ENCODE measurements at regions not wholly inside any gene's neighbourhood (a gene's known extent, or its start where the extent isn't known, plus 50 kb on each side); places are given as distances from the start of the nearest gene placed in this dataset.

- H3K4me1 ChIP-seq (ENCODE audit: insufficient read depth, low read length), result no peaks in the 10 kb centered on the region
Measured at GRCh38 chr2:209240204-209240603, 183.6 kb upstream of the MAP2 start.

GRCh38 chr2:209253544-209253943, 170.3 kb upstream of the MAP2 start:
- no peak overlapping the region for H3K9ac ChIP-seq (ENCODE audit: low read length)
- DNase-seq, result no peak
- H3F3A ChIP-seq (ENCODE audit: low read length, unreplicated experiment), result no peaks in the 10 kb centered on the region
- H3K4me3 ChIP-seq (ENCODE audit: low read length), result no peak overlapping the region
- TF ChIP-seq EZH2phosphoT487 (IDR thresholded peaks at IDR 0.05; ENCODE audit: borderline replicate concordance, low read length), result no peak
- H3K9me2 ChIP-seq (replicated peaks; ENCODE audit: low read length), result no peaks in the 10 kb centered on the region
- intact Hi-C loops (cut with micrococcal nuclease), result no loop called here
- no peaks in the 10 kb centered on the region; the same call in 1 of the 2 replicates for H3K27me3 ChIP-seq (ENCODE audit: low read length)
- no TSS peak for BruUV-seq (replicated peaks)
- no peaks in the 10 kb centered on the region for H3K9me3 ChIP-seq (ENCODE audit: low read length)
- CTCF ChIA-PET, result no interaction called here
- no peaks in the 10 kb centered on the region for H3K36me3 ChIP-seq (ENCODE audit: low read depth, low read length)
- H3K27ac ChIP-seq (ENCODE audit: low read length), result no peak overlapping the region
- ATAC-seq, result no peak
- no peaks in the 10 kb centered on the region for H4K20me1 ChIP-seq (ENCODE audit: low read length)
- no peaks in the 10 kb centered on the region for H3K4me1 ChIP-seq (ENCODE audit: insufficient read depth, low read length)
- H3K4me2 ChIP-seq (ENCODE audit: low read length), result no peak overlapping the region
- H2AFZ ChIP-seq (ENCODE audit: low read length), result no peak overlapping the region
- POLR2A ChIA-PET (ENCODE audit: unreplicated experiment), result no interaction called here
- H3K79me2 ChIP-seq (ENCODE audit: low read length), result no peaks in the 10 kb centered on the region

More at GRCh38 chr2:209240204-209240603, 183.6 kb upstream of the MAP2 start:
- no peak overlapping the region for H3K27ac ChIP-seq (ENCODE audit: low read length)
- no peak overlapping the region for H3K9ac ChIP-seq (ENCODE audit: low read length)
- H3K4me3 ChIP-seq (ENCODE audit: low read length), result no peak overlapping the region
- CTCF ChIA-PET, result no interaction called here
- no peak overlapping the region for H2AFZ ChIP-seq (ENCODE audit: low read length)
- no peak for TF ChIP-seq CTCF (conservative IDR thresholded peaks at IDR 0.05; ENCODE audit: low read depth, low read length)
- no peak for TF ChIP-seq EZH2phosphoT487 (IDR thresholded peaks at IDR 0.05; ENCODE audit: borderline replicate concordance, low read length)
- TF ChIP-seq EZH2 (IDR thresholded peaks at IDR 0.05; ENCODE audit: low read length, unreplicated experiment), result no peak
- no peaks in the 10 kb centered on the region for H3F3A ChIP-seq (ENCODE audit: low read length, unreplicated experiment)
- no peaks in the 10 kb centered on the region for H3K9me2 ChIP-seq (replicated peaks; ENCODE audit: low read length)
- POLR2A ChIA-PET (ENCODE audit: unreplicated experiment), result no interaction called here
- H3K79me2 ChIP-seq (ENCODE audit: low read length), result no peaks in the 10 kb centered on the region
- DNase-seq (no peak), ATAC-seq (no peak)
- BruUV-seq (replicated peaks), result no TSS peak
- H3K36me3 ChIP-seq (ENCODE audit: low read depth, low read length), result no peaks in the 10 kb centered on the region
- intact Hi-C loops (cut with micrococcal nuclease), result no loop called here
- no peaks in the 10 kb centered on the region for H4K20me1 ChIP-seq (ENCODE audit: low read length)
- H3K27me3 ChIP-seq (ENCODE audit: low read length), result no peaks in the 10 kb centered on the region
- H3K4me2 ChIP-seq (ENCODE audit: low read length), result no peak overlapping the region
- H3K9me3 ChIP-seq (ENCODE audit: low read length), result no peaks in the 10 kb centered on the region

- ATAC-seq (no peak), DNase-seq (no peak)
- CTCF ChIA-PET, result no interaction called here
- no peaks in the 10 kb centered on the region for H3K9me3 ChIP-seq (ENCODE audit: low read length)
- no peaks in the 10 kb centered on the region for H3K4me1 ChIP-seq (ENCODE audit: insufficient read depth, low read length)
- no peak overlapping the region for H3K4me2 ChIP-seq (ENCODE audit: low read length)
- no peak overlapping the region for H3K9ac ChIP-seq (ENCODE audit: low read length)
- H3K36me3 ChIP-seq (ENCODE audit: low read depth, low read length), result no peaks in the 10 kb centered on the region
- peaks cover 3% of the 10 kb centered on the region; the same call in 1 of the 2 replicates for H3K27me3 ChIP-seq (ENCODE audit: low read length)
- H2AFZ ChIP-seq (ENCODE audit: low read length), result no peak overlapping the region
- H3K4me3 ChIP-seq (ENCODE audit: low read length), result no peak overlapping the region
- H3K27ac ChIP-seq (ENCODE audit: low read length), result no peak overlapping the region
- H4K20me1 ChIP-seq (ENCODE audit: low read length), result no peaks in the 10 kb centered on the region
- BruUV-seq (replicated peaks), result no TSS peak
- no peaks in the 10 kb centered on the region for H3F3A ChIP-seq (ENCODE audit: low read length, unreplicated experiment)
- TF ChIP-seq CTCF (conservative IDR thresholded peaks at IDR 0.05; ENCODE audit: low read depth, low read length) (no peak), EZH2phosphoT487 (IDR thresholded peaks at IDR 0.05; ENCODE audit: borderline replicate concordance, low read length) (no peak), EZH2 (IDR thresholded peaks at IDR 0.05; ENCODE audit: low read length, unreplicated experiment) (no peak)
- intact Hi-C loops (cut with micrococcal nuclease), result no loop called here
- H3K9me2 ChIP-seq (replicated peaks; ENCODE audit: low read length), result no peaks in the 10 kb centered on the region
- H3K79me2 ChIP-seq (ENCODE audit: low read length), result no peaks in the 10 kb centered on the region
- POLR2A ChIA-PET (ENCODE audit: unreplicated experiment), result no interaction called here
Measured at GRCh38 chr2:209259767-209260166, 164.1 kb upstream of the MAP2 start.

All from PC-3 (cell line).